Suppressor macrophage treated with lipopolysaccharide for 1 hour (primary cell): ENCODE measurements at regions not wholly inside any gene's neighbourhood (a gene's known extent, or its start where the extent isn't known, plus 50 kb on each side); places are given as distances from the start of the nearest gene placed in this dataset.
"Not testable (repeated sequence)": the region's sequence is repeated elsewhere in the genome, so short reads cannot be mapped to it uniquely, and the experiment has no call there.

Experiments
- DNase-seq, 3 donors: peaks; one replicate each; pipeline ENCODE4 v3.0.0-alpha.2; 2020 to 2022

- DNase-seq = no peak
Observed at GRCh38 chr1:187551061-187551460, 722.3 kb downstream of the PLA2G4A start.

- DNase-seq = no peak
Observed at GRCh38 chr1:187563191-187563590, 734.4 kb downstream of the PLA2G4A start.

GRCh38 chr1:187566354-187566753 lies 737.6 kb downstream of the PLA2G4A start:
- no peak for DNase-seq

GRCh38 chr1:187568067-187568466 lies 739.3 kb downstream of the PLA2G4A start:
- DNase-seq = no peak

- DNase-seq = no peak
Observed at GRCh38 chr1:187570166-187570565, 741.4 kb downstream of the PLA2G4A start.

- DNase-seq = no peak
Observed at GRCh38 chr1:187577610-187578009, 748.9 kb downstream of the PLA2G4A start.

GRCh38 chr1:187588917-187589316 lies 760.2 kb downstream of the PLA2G4A start:
- no peak for DNase-seq

- no peak for DNase-seq
Observed at GRCh38 chr1:187605736-187606135, 777.0 kb downstream of the PLA2G4A start.

- not testable (repeated sequence) for DNase-seq
Observed at GRCh38 chr1:187615853-187616735, 787.3 kb downstream of the PLA2G4A start.

- DNase-seq = not testable (repeated sequence)
Observed at GRCh38 chr1:187616830-187617229, 788.1 kb downstream of the PLA2G4A start.

GRCh38 chr1:187617776-187618175 lies 789.0 kb downstream of the PLA2G4A start:
- DNase-seq = no peak

- no peak for DNase-seq
Observed at GRCh38 chr1:187619175-187619574, 790.4 kb downstream of the PLA2G4A start.

- DNase-seq = no peak
Observed at GRCh38 chr1:187621951-187622350, 793.2 kb downstream of the PLA2G4A start.

GRCh38 chr1:187622545-187622944 lies 793.8 kb downstream of the PLA2G4A start:
- no peak for DNase-seq

GRCh38 chr1:187624812-187625545 lies 796.2 kb downstream of the PLA2G4A start:
- DNase-seq = no peak

- DNase-seq = no peak
Observed at GRCh38 chr1:187626056-187626455, 797.3 kb downstream of the PLA2G4A start.

- no peak for DNase-seq
Observed at GRCh38 chr1:187627516-187627915, 798.8 kb downstream of the PLA2G4A start.

- DNase-seq = no peak
Observed at GRCh38 chr1:187629075-187629474, 800.3 kb downstream of the PLA2G4A start.

- DNase-seq = no peak
Observed at GRCh38 chr1:187630653-187631380, 802.1 kb downstream of the PLA2G4A start.

GRCh38 chr1:187631381-187631675 lies 802.6 kb downstream of the PLA2G4A start:
- DNase-seq = no peak

GRCh38 chr1:187631984-187632383 lies 803.2 kb downstream of the PLA2G4A start:
- no peak for DNase-seq

GRCh38 chr1:187634940-187635339 lies 806.2 kb downstream of the PLA2G4A start:
- no peak for DNase-seq

- DNase-seq = no peak
Observed at GRCh38 chr1:187638733-187639434, 810.1 kb downstream of the PLA2G4A start.
